ENCODE measurements at regions not wholly inside any gene's neighbourhood (a gene's known extent, or its start where the extent isn't known, plus 50 kb on each side); places are given as distances from the start of the nearest gene placed in this dataset.

DNA sequence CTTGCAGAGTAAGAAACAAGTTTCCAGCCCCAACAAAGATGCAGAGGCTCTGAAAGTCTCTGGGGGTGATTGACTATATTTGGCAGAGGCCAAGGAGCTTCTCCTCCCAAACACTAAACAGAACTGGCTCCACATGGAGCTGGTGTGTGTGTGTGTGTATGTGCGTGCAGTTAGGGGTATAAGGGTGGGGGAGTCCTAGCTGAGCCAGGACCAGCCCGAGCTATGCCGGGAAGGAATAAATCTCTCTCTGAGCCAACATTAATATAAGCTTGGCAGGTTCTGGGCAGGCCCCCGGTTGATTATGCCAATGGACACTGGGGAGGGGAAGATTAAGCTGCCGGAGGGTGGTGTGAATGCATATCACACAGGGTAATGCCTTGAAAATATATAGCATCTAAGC is 324.2 kb downstream of the MIAT start:
- Histone ChIP-seq H3K36me3 (ENCODE audit: control insufficient read depth in 4 of 4, insufficient read depth in 4 of 4, low read length in 4 of 4) (no peaks in the 10 kb centered on the region), H3K27me3 (ENCODE audit: control insufficient read depth in 3 of 3, insufficient read depth in 3 of 3, low read length in 2 of 3) (peaks cover 0 to 5% (median 2%) of the 10 kb centered on the region in 3 donors), H3K9ac (ENCODE audit: insufficient read depth in 1 of 2, low read length in 2 of 2) (no peak overlapping the region), H3K27ac (ENCODE audit: low read depth in 1 of 2, low read length in 1 of 2) (no peak overlapping the region), H3K4me3 (no peak overlapping the region), H3K4me1 (ENCODE audit: control insufficient read depth in 5 of 5, insufficient read depth in 5 of 5, low read length in 5 of 5) (peaks cover 0 to 7% (median 0%) of the 10 kb centered on the region in 5 donors), H3K9me3 (ENCODE audit: control insufficient read depth in 4 of 4, insufficient read depth in 3 of 4, low read length in 3 of 4) (no peaks in the 10 kb centered on the region)
- TF ChIP-seq, protein P1, sequence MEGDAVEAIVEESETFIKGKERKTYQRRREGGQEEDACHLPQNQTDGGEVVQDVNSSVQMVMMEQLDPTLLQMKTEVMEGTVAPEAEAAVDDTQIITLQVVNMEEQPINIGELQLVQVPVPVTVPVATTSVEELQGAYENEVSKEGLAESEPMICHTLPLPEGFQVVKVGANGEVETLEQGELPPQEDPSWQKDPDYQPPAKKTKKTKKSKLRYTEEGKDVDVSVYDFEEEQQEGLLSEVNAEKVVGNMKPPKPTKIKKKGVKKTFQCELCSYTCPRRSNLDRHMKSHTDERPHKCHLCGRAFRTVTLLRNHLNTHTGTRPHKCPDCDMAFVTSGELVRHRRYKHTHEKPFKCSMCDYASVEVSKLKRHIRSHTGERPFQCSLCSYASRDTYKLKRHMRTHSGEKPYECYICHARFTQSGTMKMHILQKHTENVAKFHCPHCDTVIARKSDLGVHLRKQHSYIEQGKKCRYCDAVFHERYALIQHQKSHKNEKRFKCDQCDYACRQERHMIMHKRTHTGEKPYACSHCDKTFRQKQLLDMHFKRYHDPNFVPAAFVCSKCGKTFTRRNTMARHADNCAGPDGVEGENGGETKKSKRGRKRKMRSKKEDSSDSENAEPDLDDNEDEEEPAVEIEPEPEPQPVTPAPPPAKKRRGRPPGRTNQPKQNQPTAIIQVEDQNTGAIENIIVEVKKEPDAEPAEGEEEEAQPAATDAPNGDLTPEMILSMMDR (IDR thresholded peaks at IDR 0.05; ENCODE audit: control extremely low read depth, extremely low read depth) = no peak
- peak in 2 of 3 donors; percentile 13 to 15 for DNase-seq
- ATAC-seq (ENCODE audit: insufficient read depth, low FRiP score) = no peak
- 59 to 66% methylated on average over 5 of the region's 5 CpGs for WGBS, 2 donors

DNA sequence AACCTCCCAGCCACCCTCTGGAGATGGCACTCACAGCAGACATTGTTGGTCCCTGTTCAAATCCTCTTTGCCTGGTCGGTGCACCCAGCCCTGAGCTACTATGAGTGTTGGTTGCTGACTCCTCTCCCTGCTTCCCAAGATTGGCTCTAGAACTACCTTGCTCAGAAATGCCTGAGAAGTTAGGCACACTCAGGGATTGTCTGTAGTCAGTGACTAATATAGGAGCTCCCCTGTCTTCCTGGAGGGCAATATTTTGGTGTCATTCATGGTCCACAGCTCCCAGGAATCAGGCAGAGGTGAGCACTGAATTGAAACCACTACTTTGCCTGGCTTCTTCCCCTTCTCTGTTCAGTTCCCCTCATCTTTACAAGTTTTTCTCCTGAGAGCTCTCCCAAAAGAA is 325.9 kb downstream of the MIAT start:
- Histone ChIP-seq H3K9ac (ENCODE audit: insufficient read depth in 1 of 2, low read length in 2 of 2) (no peak overlapping the region), H3K4me3 (no peak overlapping the region), H3K4me1 (ENCODE audit: control insufficient read depth in 5 of 5, insufficient read depth in 5 of 5, low read length in 5 of 5) (peaks cover 0 to 15% (median 0%) of the 10 kb centered on the region in 5 donors), H3K36me3 (ENCODE audit: control insufficient read depth in 4 of 4, insufficient read depth in 4 of 4, low read length in 4 of 4) (no peaks in the 10 kb centered on the region), H3K27me3 (ENCODE audit: control insufficient read depth in 3 of 3, insufficient read depth in 3 of 3, low read length in 2 of 3) (peaks cover 0 to 8% (median 2%) of the 10 kb centered on the region in 3 donors), H3K27ac (ENCODE audit: low read depth in 1 of 2, low read length in 1 of 2) (no peak overlapping the region), H3K9me3 (ENCODE audit: control insufficient read depth in 4 of 4, insufficient read depth in 3 of 4, low read length in 3 of 4) (no peaks in the 10 kb centered on the region)
- ATAC-seq (ENCODE audit: insufficient read depth, low FRiP score) = no peak
- 75 to 85% methylated on average over 1 of the region's 1 CpG for WGBS, 2 donors
- DNase-seq = no peak
- TF ChIP-seq, protein P1 (IDR thresholded peaks at IDR 0.05; ENCODE audit: control extremely low read depth, extremely low read depth) = no peak

DNA sequence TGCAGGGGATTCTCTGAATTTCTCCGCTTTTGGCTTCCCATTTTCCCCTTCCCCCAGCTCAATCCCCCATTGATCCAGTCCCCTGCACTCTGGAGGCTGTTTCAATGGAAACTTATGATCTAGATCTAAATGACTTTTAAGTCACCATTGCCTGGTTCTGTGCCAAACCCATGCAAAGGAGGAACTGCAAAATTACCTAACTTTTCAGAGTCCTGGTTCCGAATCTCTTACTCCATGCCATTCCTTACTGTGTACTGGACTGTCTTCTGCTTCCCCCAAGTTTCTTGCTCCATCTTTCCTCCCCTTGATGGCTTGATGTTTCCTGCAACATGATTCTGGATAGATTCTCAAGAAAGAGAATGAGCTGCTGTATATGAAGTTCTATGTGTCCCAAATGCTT is 327.8 kb downstream of the MIAT start:
- Histone ChIP-seq H3K4me3 (no peak overlapping the region), H3K27me3 (ENCODE audit: control insufficient read depth in 3 of 3, insufficient read depth in 3 of 3, low read length in 2 of 3) (peaks cover 0 to 8% (median 0%) of the 10 kb centered on the region in 3 donors), H3K9ac (ENCODE audit: insufficient read depth in 1 of 2, low read length in 2 of 2) (no peak overlapping the region), H3K9me3 (ENCODE audit: control insufficient read depth in 4 of 4, insufficient read depth in 3 of 4, low read length in 3 of 4) (no peaks in the 10 kb centered on the region), H3K36me3 (ENCODE audit: control insufficient read depth in 4 of 4, insufficient read depth in 4 of 4, low read length in 4 of 4) (no peaks in the 10 kb centered on the region), H3K27ac (ENCODE audit: low read depth in 1 of 2, low read length in 1 of 2) (no peak overlapping the region), H3K4me1 (ENCODE audit: control insufficient read depth in 5 of 5, insufficient read depth in 5 of 5, low read length in 5 of 5) (peaks cover 0 to 15% (median 0%) of the 10 kb centered on the region in 5 donors)
- ATAC-seq (ENCODE audit: insufficient read depth, low FRiP score) (no peak), DNase-seq (no peak)
- TF ChIP-seq, protein P1 (IDR thresholded peaks at IDR 0.05; ENCODE audit: control extremely low read depth, extremely low read depth) = no peak
- WGBS, 2 donors = 45 to 66% methylated on average over 2 of the region's 2 CpGs

All from lung (tissue), 11 donors.